Ovary (tissue), 3 donors: ENCODE measurements at regions not wholly inside any gene's neighbourhood (a gene's known extent, or its start where the extent isn't known, plus 50 kb on each side); places are given as distances from the start of the nearest gene placed in this dataset.

Experiments used
- CTCF ChIP-seq, 3 donors: fragments of 450-650 bp in 2 of 3; fragments of 200-600 bp in 1 of 3; IDR thresholded peaks; one replicate each; pipeline versions ENCODE4 v1.5.1 to v1.8.0; 2016 to 2022; ENCODE audit warnings: antibody characterized with exemption in 3 of 3, mild to moderate bottlenecking in 1 of 3
- EP300 ChIP-seq: sonication (generic); formaldehyde crosslinking; IDR thresholded peaks from one replicate; pipeline ENCODE4 v1.6.1; 2017; ENCODE audit warnings: antibody characterized with exemption
- POLR2A ChIP-seq: fragments of 450-650 bp; IDR thresholded peaks from one replicate; pipeline ENCODE4 v1.6.1; 2017; ENCODE audit warnings: antibody characterized with exemption, mild to moderate bottlenecking, moderate library complexity
- donor health status: DM: no; HTN: no; CAD: no.

GRCh38 chr6:104312851-104313250, 546.9 kb downstream of the HACE1 start:
- TF ChIP-seq EP300 (no peak), POLR2A (no peak), CTCF (IDR thresholded peaks at IDR 0.05) (no peak)
